Heart right ventricle (tissue), 16 donors: ENCODE measurements at regions not wholly inside any gene's neighbourhood (a gene's known extent, or its start where the extent isn't known, plus 50 kb on each side); places are given as distances from the start of the nearest gene placed in this dataset.
A peak's percentile ranks its signal among the peaks of the same experiment; 100 is the strongest.

Experiments
- ATAC-seq, 8 donors: fragments of 200-7000 bp; cut with Tn5 transposase; one replicate each; pipeline ENCODE4 v1.9.1; 2020; ENCODE audit warnings: mild to moderate bottlenecking in 8 of 8, moderate library complexity in 8 of 8, moderate number of reproducible peaks in 1 of 8
- DNase-seq, 2 donors: peaks; one replicate each; pipeline ENCODE4 v3.0.0-alpha.2; 2020
- H3K27ac ChIP-seq, 10 donors: fragments of 200-600 bp; sonication (generic) in 2 of 10; one replicate each; pipeline versions ENCODE4 v1.5.0 to v1.8.0; 2020 to 2022; ENCODE audit warnings: mild to moderate bottlenecking in 3 of 10
- H3K27me3 ChIP-seq, 7 donors: fragments of 200-600 bp; one replicate each; pipeline ENCODE4 v1.8.0; 2021 to 2022; ENCODE audit warnings: mild to moderate bottlenecking in 2 of 7
- H3K36me3 ChIP-seq, 9 donors: fragments of 200-600 bp; sonication (generic) in 1 of 9; one replicate each; pipeline versions ENCODE4 v1.5.0 to v1.8.0; 2020 to 2022; ENCODE audit warnings: mild to moderate bottlenecking in 2 of 9
- H3K4me1 ChIP-seq, 9 donors: fragments of 200-600 bp; sonication (generic) in 1 of 9; one replicate each; pipeline versions ENCODE4 v1.5.0 to v1.8.0; 2020 to 2022; ENCODE audit warnings: mild to moderate bottlenecking in 4 of 9
- H3K4me3 ChIP-seq, 10 donors: fragments of 200-600 bp; sonication (generic) in 2 of 10; one replicate each; pipeline versions ENCODE4 v1.5.0 to v1.8.0; 2020 to 2022; ENCODE audit warnings: mild to moderate bottlenecking in 7 of 10, moderate library complexity in 2 of 10
- H3K9me3 ChIP-seq, 11 donors: fragments of 200-600 bp in 10 of 11; sonication (generic) in 2 of 11; one replicate each; pipeline versions ENCODE4 v1.5.0 to v1.8.0; 2013 to 2022; ENCODE audit warnings: mild to moderate bottlenecking in 2 of 11, control low read depth in 1 of 11, moderate library complexity in 1 of 11
- WGBS, 2 donors: extraction: QIAGEN DNeasy Blood & Tissue Kit; methylation state at CpG; one replicate each; pipeline ENCODE4 v1.1.7; 2013; ENCODE audit warnings: inconsistent platforms in 1 of 2; 5-methylcytosine and 5-hydroxymethylcytosine counted together
- intact Hi-C, 10 donors: fragments of 100-400 bp; cut with DNase I; formaldehyde crosslinking; loops; one replicate each; pipeline versions ENCODE4 v1.11.1 to v1.14.2; 2022
- TF ChIP-seq, protein P1 (sequence below), 9 donors: fragments of 200-600 bp; sonication (generic) in 2 of 9; IDR thresholded peaks; one replicate each; pipeline versions ENCODE4 v1.5.0 to v1.8.0; 2021 to 2022; ENCODE audit warnings: antibody characterized with exemption in 9 of 9, mild to moderate bottlenecking in 5 of 9, moderate library complexity in 1 of 9
- donor health status: Arrhythmogenic right ventricular cardiomyopathy.
- donor health status: ischemic (EF 13 %, LVEDD 7.1; RV severe dilation, severe dysfunction).
- donor health status: healthy with polysubstance abuse.
- donor health status: DM: no; HTN: yes; CAD: no.
- donor health status: DM: no; HTN: no; CAD: no.
- donor health status: ischemic (EF 25% LVEDD 6.9; RV normal size, moderate dysfunction).
- donor health status: ischemic (EF 25% LVEDD 5.7; RV mildly dilated, moderate dysfunction).
- donor health status: healthy.
- donor health status: DM: yes; HTN: yes; CAD: no.
- donor health status: Ischemic cardiomyopathy.
- donor health status: ischemic (EF 35%, LVEDD 5.7; RV mildly dilated, moderate dysfunction).
- donor health status: nonischemic (EF 11% LVEDD 7.7; RV severe dilation, severe dysfunction).
- donor health status: DM: yes; HTN: yes; CAD: no.
- donor health status: PGD.
- donor health status: ischemic (EF 29% LVEDD 5.4; RV normal size, mild dysfunction).
- donor health status: nonischemic (EF 23%, LVEDD 6.1; RV moderate dilation, normal function).

DNA sequence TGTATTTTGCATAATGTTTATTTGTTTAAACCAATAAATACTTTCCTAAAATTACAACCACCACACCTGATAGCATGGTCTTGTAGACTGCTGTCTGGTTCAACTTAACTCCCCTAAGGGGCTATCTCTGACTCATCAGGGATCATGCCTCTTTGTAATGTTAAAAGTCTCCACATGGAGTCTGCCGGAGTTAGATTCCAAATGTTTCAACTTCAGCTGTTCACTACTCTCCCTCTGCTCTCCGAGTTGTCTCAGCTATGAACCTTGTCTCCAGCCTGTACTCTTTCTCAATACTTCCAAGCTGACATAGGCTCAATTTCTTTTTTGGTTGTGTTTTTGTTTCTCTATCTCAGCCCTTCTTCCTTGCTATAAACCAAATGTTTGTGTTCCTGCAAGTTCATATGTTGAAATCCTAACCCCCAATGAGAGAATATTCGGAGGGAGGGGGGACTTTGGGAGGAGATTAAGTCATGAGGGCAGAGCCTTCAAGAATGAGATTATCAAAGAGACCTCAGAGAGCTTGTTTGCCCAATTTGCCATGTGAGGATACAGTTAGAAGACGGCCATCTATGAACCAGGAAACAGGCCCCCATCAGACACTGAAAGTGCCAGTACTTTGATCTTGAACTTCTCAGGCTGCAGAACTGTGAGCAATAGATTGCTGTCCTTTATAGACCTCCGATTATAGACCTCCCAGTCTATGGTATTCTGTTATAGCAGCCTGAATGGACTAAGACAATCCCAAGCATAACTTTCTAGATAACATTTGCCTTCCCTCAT lies 858.2 kb downstream of the VRK1 start:
- TF ChIP-seq, protein P1, sequence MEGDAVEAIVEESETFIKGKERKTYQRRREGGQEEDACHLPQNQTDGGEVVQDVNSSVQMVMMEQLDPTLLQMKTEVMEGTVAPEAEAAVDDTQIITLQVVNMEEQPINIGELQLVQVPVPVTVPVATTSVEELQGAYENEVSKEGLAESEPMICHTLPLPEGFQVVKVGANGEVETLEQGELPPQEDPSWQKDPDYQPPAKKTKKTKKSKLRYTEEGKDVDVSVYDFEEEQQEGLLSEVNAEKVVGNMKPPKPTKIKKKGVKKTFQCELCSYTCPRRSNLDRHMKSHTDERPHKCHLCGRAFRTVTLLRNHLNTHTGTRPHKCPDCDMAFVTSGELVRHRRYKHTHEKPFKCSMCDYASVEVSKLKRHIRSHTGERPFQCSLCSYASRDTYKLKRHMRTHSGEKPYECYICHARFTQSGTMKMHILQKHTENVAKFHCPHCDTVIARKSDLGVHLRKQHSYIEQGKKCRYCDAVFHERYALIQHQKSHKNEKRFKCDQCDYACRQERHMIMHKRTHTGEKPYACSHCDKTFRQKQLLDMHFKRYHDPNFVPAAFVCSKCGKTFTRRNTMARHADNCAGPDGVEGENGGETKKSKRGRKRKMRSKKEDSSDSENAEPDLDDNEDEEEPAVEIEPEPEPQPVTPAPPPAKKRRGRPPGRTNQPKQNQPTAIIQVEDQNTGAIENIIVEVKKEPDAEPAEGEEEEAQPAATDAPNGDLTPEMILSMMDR (IDR thresholded peaks at IDR 0.05), result no peak
- no peak for DNase-seq
- Histone ChIP-seq H3K36me3 (no peaks in the 10 kb centered on the region), H3K4me3 (no peak overlapping the region), H3K27me3 (peaks cover 0 to 11% (median 0%) of the 10 kb centered on the region in 7 donors), H3K4me1 (no peaks in the 10 kb centered on the region), H3K9me3 (no peaks in the 10 kb centered on the region), H3K27ac (no peak overlapping the region)
- intact Hi-C loops, result no loop called here
- peak in 2 of 8 donors; percentile 64 to 68 for ATAC-seq
- WGBS, 2 donors, result 37 to 42% methylated on average over 5 of the region's 5 CpGs

DNA sequence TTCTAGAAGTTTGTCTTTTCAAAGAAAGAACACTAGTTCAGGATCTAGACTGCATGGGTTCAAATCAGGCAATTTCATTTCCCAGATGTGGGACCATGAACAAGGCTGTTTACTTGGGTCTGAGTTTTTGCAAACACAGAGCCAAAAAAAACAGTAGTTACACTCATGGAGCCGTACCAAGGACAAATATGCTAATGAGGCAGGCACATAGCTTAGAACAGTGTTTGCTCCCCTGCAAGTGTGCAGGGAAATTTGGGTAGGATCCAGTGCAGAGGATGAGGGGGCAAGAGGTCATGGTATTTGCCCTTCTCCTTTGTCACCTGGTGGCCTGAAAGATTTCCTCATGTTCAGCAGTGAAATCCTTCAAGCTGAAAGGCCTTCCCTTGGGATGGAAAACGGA lies 860.4 kb downstream of the VRK1 start:
- no peak overlapping the region for H3K27ac ChIP-seq
- ATAC-seq (peak in 2 of 8 donors; percentile 24 to 41), DNase-seq (no peak)
- intact Hi-C loops, result no loop called here
- H3K4me1 ChIP-seq, result no peaks in the 10 kb centered on the region
- H3K27me3 ChIP-seq, result peaks cover 0 to 5% (median 0%) of the 10 kb centered on the region in 7 donors
- no peak overlapping the region for H3K4me3 ChIP-seq
- TF ChIP-seq, protein P1 (IDR thresholded peaks at IDR 0.05), result no peak
- WGBS, 2 donors, result 48 to 68% methylated on average over 2 of the region's 2 CpGs
- no peaks in the 10 kb centered on the region for H3K36me3 ChIP-seq
- H3K9me3 ChIP-seq, result no peaks in the 10 kb centered on the region

DNA sequence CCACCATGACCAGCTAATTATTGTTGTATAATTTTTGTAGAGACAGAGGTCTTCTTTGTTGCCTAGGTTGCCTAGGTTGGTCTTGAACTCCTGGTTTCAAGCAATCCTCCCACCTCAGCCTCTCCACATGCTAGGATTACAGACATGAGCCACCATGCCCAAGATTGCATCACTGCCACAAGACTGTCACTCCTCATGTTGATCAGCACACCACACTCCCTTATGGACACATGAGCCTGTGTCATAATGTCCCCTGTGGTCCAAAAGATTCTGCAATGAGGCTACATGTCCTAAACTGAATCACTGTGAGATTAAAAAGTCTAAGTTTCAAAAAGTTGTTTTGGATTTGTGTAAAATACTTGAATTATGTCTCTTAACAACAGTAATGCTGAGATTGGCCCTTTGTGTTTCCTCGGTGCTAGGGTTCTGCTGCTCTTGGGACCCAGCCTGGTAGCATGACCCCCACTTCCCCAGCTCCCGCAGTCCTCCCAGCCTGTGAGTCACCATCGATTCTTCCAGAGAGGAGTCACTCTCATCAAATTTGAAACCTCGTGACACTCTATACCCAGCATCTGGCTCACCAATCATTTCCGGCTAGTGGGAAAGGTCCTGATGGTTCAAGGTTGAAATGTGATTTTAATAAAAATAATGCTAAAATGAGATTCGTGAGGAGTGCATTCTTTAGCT lies 890.9 kb downstream of the VRK1 start:
- no peak overlapping the region for H3K4me3 ChIP-seq
- WGBS, 2 donors, result 86 to 88% methylated on average over 6 of the region's 6 CpGs
- TF ChIP-seq, protein P1 (IDR thresholded peaks at IDR 0.05), result no peak
- no peaks in the 10 kb centered on the region for H3K27me3 ChIP-seq
- H3K9me3 ChIP-seq, result no peaks in the 10 kb centered on the region
- no peaks in the 10 kb centered on the region for H3K36me3 ChIP-seq
- intact Hi-C loops, result no loop called here
- no peak overlapping the region for H3K27ac ChIP-seq
- no peak for ATAC-seq
- DNase-seq, result no peak
- no peaks in the 10 kb centered on the region for H3K4me1 ChIP-seq

DNA sequence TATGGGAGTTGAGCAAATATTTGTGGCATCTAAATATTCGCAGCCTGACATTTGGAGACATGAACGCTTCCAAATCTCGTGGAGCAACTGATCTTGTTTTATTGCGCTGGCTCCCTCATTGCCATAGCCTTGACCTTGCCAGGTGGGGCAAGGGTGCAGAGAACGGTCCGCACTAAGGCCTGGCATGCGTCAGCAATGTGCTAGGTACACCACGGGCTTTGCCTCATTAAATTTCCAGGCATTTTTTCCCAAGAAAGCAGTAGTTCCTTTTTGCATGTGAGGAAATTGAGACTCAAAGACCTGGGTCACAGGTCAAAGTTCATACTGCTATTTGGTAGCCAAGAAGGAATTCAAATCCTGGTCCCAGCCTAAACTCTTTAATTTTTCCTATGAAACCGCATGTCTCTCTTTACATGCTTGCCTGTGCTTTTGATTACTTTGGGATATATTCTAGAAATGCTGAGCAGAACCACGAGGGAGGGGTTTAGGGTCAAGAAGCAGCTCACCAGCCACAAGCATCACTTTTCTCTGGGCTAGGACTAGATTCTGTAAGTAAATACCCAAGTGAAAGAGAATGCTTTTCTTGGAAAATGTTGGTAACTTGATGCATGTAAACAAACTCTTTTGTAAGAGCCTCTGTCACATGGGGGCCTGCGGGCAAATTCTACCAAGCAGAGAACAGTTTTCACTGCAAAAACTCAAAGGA lies 891.6 kb downstream of the VRK1 start:
- WGBS, 2 donors, result 85 to 86% methylated on average over 11 of the region's 11 CpGs
- ATAC-seq (no peak), DNase-seq (no peak)
- no peaks in the 10 kb centered on the region for H3K9me3 ChIP-seq
- H3K4me1 ChIP-seq, result no peaks in the 10 kb centered on the region
- no peaks in the 10 kb centered on the region for H3K27me3 ChIP-seq
- intact Hi-C loops, result no loop called here
- no peak overlapping the region for H3K4me3 ChIP-seq
- no peaks in the 10 kb centered on the region for H3K36me3 ChIP-seq
- TF ChIP-seq, protein P1 (IDR thresholded peaks at IDR 0.05), result no peak
- H3K27ac ChIP-seq, result no peak overlapping the region
